HG03095 (cell line): ENCODE measurements at regions not wholly inside any gene's neighbourhood (a gene's known extent, or its start where the extent isn't known, plus 50 kb on each side); places are given as distances from the start of the nearest gene placed in this dataset.

Experiments
- ATAC-seq: cut with Tn5 transposase; IDR thresholded peaks from one replicate; pipeline ENCODE4 v1.9.1; 2021; ENCODE audit warnings: moderate library complexity; ENCODE audit not compliant: unreplicated experiment

- ATAC-seq = no peak
Observed at GRCh38 chr4:36921476-36922216, 322.9 kb upstream of the NWD2 start.

GRCh38 chr4:36930562-36931111 lies 313.9 kb upstream of the NWD2 start:
- ATAC-seq = no peak

GRCh38 chr4:36944232-36944631 lies 300.3 kb upstream of the NWD2 start:
- no peak for ATAC-seq

GRCh38 chr4:36961420-36961819 lies 283.1 kb upstream of the NWD2 start:
- ATAC-seq = no peak

- ATAC-seq = no peak
Observed at GRCh38 chr4:36966756-36967460, 277.6 kb upstream of the NWD2 start.

- no peak for ATAC-seq
Observed at GRCh38 chr4:36979533-36979932, 265.0 kb upstream of the NWD2 start.

- peak; percentile 91 for ATAC-seq
Observed at GRCh38 chr4:36990128-36990872, 254.2 kb upstream of the NWD2 start.

- no peak for ATAC-seq
Observed at GRCh38 chr4:36997727-36998126, 246.8 kb upstream of the NWD2 start.

- no peak for ATAC-seq
Observed at GRCh38 chr4:37000281-37000680, 244.3 kb upstream of the NWD2 start.

GRCh38 chr4:37001688-37002436 lies 242.7 kb upstream of the NWD2 start:
- no peak for ATAC-seq

GRCh38 chr4:37002625-37003024 lies 241.9 kb upstream of the NWD2 start:
- no peak for ATAC-seq

GRCh38 chr4:37008199-37008598 lies 236.3 kb upstream of the NWD2 start:
- ATAC-seq = no peak

- no peak for ATAC-seq
Observed at GRCh38 chr4:37014584-37014983, 230.0 kb upstream of the NWD2 start.

GRCh38 chr4:37015391-37015790 lies 229.2 kb upstream of the NWD2 start:
- ATAC-seq = no peak

- no peak for ATAC-seq
Observed at GRCh38 chr4:37023504-37023903, 221.0 kb upstream of the NWD2 start.

- no peak for ATAC-seq
Observed at GRCh38 chr4:37023996-37024395, 220.5 kb upstream of the NWD2 start.

GRCh38 chr4:37040816-37041215 lies 203.7 kb upstream of the NWD2 start:
- ATAC-seq = no peak

- no peak for ATAC-seq
Observed at GRCh38 chr4:37043342-37043741, 201.2 kb upstream of the NWD2 start.

- no peak for ATAC-seq
Observed at GRCh38 chr4:37051111-37051510, 193.4 kb upstream of the NWD2 start.

GRCh38 chr4:37051866-37052265 lies 192.7 kb upstream of the NWD2 start:
- no peak for ATAC-seq

- no peak for ATAC-seq
Observed at GRCh38 chr4:37054531-37055077, 189.9 kb upstream of the NWD2 start.
